OCI-LY7 (cell line): ENCODE measurements at regions not wholly inside any gene's neighbourhood (a gene's known extent, or its start where the extent isn't known, plus 50 kb on each side); places are given as distances from the start of the nearest gene placed in this dataset.

Experiments used
- BruUV-seq: library from RNA; stranded (reverse); fragments of 400-500 nt; replicated peaks from 2 replicates; lab custom pipeline; 2021; lab: Mats Ljungman, UMichigan
- CTCF ChIA-PET: fragments of 300-600 bp; sonication (Branson Sonifier 250); formaldehyde crosslinking; loops from one replicate; lab custom pipeline; 2022; ENCODE audit warnings: antibody characterized with exemption; ENCODE audit not compliant: unreplicated experiment; lab: Charles Lee
- POLR2A ChIA-PET: fragments of 300-600 bp; sonication (Branson Sonifier 250); formaldehyde crosslinking; loops from one replicate; lab custom pipeline; 2022; ENCODE audit warnings: antibody characterized with exemption; lab: Charles Lee
- DNase-seq: peaks from one replicate; pipeline ENCODE4 v3.0.0-alpha.2; 2015; ENCODE audit warnings: low spot score
- H2AFZ ChIP-seq: fragments of 200-600 bp; sonication (generic), shearing (Covaris generic); 2 replicates; pipeline ENCODE4 v1.6.1; 2014; ENCODE audit warnings: mild to moderate bottlenecking, antibody characterized with exemption, low read length, moderate library complexity
- H3K27ac ChIP-seq: fragments of 200-600 bp; sonication (generic); 2 replicates; pipeline ENCODE4 v1.5.1; 2014; ENCODE audit warnings: mixed run types, low read depth, mild to moderate bottlenecking, moderate library complexity, low read length, inconsistent platforms; ENCODE audit not compliant: poor library complexity, severe bottlenecking
- H3K36me3 ChIP-seq: fragments of 200-600 bp; sonication (generic); 2 replicates; pipeline ENCODE4 v1.6.1; 2014; ENCODE audit warnings: mild to moderate bottlenecking, antibody characterized with exemption, low read length, moderate library complexity, mixed read lengths; ENCODE audit not compliant: insufficient read depth
- H3K4me1 ChIP-seq: fragments of 200-600 bp; sonication (generic); 2 replicates; pipeline ENCODE4 v1.5.1; 2014; ENCODE audit warnings: mild to moderate bottlenecking, low read length; ENCODE audit not compliant: insufficient read depth, poor library complexity, severe bottlenecking
- H3K4me2 ChIP-seq: fragments of 200-600 bp; sonication (generic); 2 replicates; pipeline ENCODE4 v1.6.1; 2014; ENCODE audit warnings: mild to moderate bottlenecking, low read length
- H3K4me3 ChIP-seq: fragments of 200-600 bp; sonication (generic); 2 replicates; pipeline ENCODE4 v1.5.1; 2014; ENCODE audit warnings: mild to moderate bottlenecking, low read depth, low read length; ENCODE audit not compliant: poor library complexity, severe bottlenecking
- H3K79me2 ChIP-seq: fragments of 200-600 bp; sonication (generic); 2 replicates; pipeline ENCODE4 v1.6.1; 2016; ENCODE audit warnings: low read depth, mild to moderate bottlenecking, low read length, moderate library complexity, mixed read lengths; ENCODE audit not compliant: insufficient read depth
- H3K9me2 ChIP-seq: fragments of 200-600 bp; sonication (generic); 2 replicates; pipeline ENCODE4 v1.6.1; 2016; ENCODE audit warnings: mild to moderate bottlenecking, low read length, mixed read lengths; ENCODE audit not compliant: insufficient read depth
- H3K9me3 ChIP-seq: fragments of 200-600 bp; sonication (generic); 2 replicates; pipeline ENCODE4 v1.6.1; 2014; ENCODE audit warnings: mild to moderate bottlenecking, mixed run types, low read length, mixed read lengths
- H4K20me1 ChIP-seq: fragments of 200-600 bp; sonication (generic); 2 replicates; pipeline ENCODE4 v1.6.1; 2014; ENCODE audit warnings: mild to moderate bottlenecking, antibody characterized with exemption, low read length, moderate library complexity, mixed read lengths; ENCODE audit not compliant: insufficient read depth
- EZH2phosphoT487 ChIP-seq: fragments of 200-600 bp; sonication (generic); IDR thresholded peaks from 2 replicates; pipeline ENCODE4 v1.6.1; 2018; ENCODE audit warnings: low read depth, borderline replicate concordance, mild to moderate bottlenecking, mixed run types, antibody characterized with exemption, low read length, moderate library complexity, mixed read lengths
- intact Hi-C: fragments of 100-400 bp; cut with micrococcal nuclease; formaldehyde crosslinking; loops from one replicate; pipeline ENCODE4 v1.10.0; 2022; ENCODE audit not compliant: unreplicated experiment
- TF ChIP-seq, protein P1 (sequence below): fragments of 200-600 bp; sonication (generic); conservative IDR thresholded peaks from 2 replicates; pipeline ENCODE4 v1.5.1; 2014; ENCODE audit warnings: mild to moderate bottlenecking, antibody characterized with exemption, low read length, moderate library complexity, mixed read lengths

DNA sequence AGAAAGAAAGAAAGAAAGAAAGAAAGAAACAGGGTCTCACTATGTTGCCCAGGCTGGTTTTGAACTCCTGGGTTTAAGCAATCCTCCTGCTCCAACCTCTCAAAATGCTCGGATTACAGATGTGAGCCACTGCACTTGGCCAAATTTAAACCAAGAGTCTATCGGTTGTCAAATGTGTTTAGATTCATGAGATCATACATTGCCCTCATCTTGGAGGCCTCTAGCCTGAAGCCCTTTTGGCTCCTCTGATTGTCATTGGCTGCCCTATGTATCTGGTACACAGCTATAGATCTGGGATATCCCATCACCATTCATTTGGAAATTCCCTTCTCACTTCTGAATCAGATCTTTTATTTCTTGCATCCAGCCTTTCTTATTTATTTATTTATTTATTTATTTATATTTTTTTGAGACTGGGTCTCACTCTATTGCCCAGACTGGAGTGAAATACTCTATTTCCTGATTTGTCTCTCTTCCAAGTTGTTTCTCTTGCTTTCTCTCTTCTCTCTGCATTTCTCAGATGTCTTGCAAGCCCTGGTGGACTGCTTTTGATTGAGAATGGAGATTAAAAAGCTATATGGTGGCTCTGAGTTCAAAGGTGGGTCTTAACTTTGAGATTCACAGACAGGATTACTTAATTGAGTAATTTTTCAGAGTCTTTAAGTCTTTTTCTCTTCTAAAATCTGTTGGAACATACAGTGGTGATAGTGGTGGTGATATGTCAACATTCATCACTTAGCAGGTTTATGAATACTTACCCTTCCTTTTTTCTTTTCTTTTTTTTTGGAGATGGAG lies 121.9 kb downstream of the GJA1 start:
- DNase-seq: no peak
- Histone ChIP-seq H3K9me3 (no peaks in the 10 kb centered on the region), H4K20me1 (no peaks in the 10 kb centered on the region), H3K4me3 (no peak overlapping the region), H3K36me3 (no peaks in the 10 kb centered on the region), H3K79me2 (no peaks in the 10 kb centered on the region), H3K4me2 (no peak overlapping the region), H3K9me2 (no peaks in the 10 kb centered on the region), H3K4me1 (no peaks in the 10 kb centered on the region), H2AFZ (no peak overlapping the region), H3K27ac (no peak overlapping the region)
- BruUV-seq: no TSS peak
- TF ChIP-seq EZH2phosphoT487: no peak
- TF ChIP-seq, protein P1, sequence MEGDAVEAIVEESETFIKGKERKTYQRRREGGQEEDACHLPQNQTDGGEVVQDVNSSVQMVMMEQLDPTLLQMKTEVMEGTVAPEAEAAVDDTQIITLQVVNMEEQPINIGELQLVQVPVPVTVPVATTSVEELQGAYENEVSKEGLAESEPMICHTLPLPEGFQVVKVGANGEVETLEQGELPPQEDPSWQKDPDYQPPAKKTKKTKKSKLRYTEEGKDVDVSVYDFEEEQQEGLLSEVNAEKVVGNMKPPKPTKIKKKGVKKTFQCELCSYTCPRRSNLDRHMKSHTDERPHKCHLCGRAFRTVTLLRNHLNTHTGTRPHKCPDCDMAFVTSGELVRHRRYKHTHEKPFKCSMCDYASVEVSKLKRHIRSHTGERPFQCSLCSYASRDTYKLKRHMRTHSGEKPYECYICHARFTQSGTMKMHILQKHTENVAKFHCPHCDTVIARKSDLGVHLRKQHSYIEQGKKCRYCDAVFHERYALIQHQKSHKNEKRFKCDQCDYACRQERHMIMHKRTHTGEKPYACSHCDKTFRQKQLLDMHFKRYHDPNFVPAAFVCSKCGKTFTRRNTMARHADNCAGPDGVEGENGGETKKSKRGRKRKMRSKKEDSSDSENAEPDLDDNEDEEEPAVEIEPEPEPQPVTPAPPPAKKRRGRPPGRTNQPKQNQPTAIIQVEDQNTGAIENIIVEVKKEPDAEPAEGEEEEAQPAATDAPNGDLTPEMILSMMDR: no peak
- intact Hi-C loops: no loop called here
- CTCF ChIA-PET: no interaction called here
- POLR2A ChIA-PET: interaction anchor here (0.5 kb wide), 1 partner anchor 67 kb away, joined by 6 read pairs; no protein-coding TSS in a partner anchor

DNA sequence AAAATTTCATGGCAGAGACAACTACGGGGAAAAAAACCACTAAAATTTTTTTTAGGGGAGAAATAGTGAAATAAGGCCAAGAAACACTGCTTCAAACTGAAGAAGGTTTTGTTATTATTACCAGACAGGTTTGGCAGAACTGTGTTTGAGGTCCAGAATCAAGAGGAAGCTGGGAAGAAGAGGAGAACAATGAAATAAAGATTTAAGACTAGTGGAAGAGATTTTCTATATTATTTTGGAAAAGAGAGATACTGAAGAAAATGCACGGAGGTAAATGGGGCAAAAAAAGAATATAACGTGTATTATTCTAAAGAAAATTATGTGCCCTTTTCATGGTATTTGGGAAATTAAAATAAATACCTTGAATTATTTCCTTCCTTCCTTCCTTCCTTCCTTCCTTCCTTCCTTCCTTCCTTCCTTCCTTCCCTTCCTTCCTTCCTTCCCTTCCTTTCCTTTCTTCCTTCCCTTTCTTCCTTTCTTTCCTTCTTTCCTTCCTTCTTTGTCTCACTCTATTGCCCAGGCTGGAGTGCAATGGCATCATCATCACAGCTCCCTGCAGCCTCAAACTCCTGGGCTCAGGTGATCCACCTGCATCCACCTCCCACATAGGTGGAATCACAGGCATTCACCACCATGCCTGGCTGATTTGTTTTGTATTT lies 124.3 kb downstream of the GJA1 start:
- Histone ChIP-seq H3K36me3 (no peaks in the 10 kb centered on the region), H3K4me1 (no peaks in the 10 kb centered on the region), H2AFZ (no peak overlapping the region), H3K4me3 (no peak overlapping the region), H3K27ac (no peak overlapping the region), H3K79me2 (no peaks in the 10 kb centered on the region), H3K4me2 (no peak overlapping the region), H3K9me3 (no peaks in the 10 kb centered on the region), H3K9me2 (no peaks in the 10 kb centered on the region), H4K20me1 (no peaks in the 10 kb centered on the region)
- ChIA-PET POLR2A (interaction anchor here (0.7 kb wide), 1 partner anchor 40 kb away, joined by 3 read pairs; no protein-coding TSS in a partner anchor), CTCF (no interaction called here)
- TF ChIP-seq EZH2phosphoT487: no peak
- TF ChIP-seq, protein P1: no peak
- intact Hi-C loops: no loop called here
- no peak for DNase-seq
- BruUV-seq: no TSS peak

DNA sequence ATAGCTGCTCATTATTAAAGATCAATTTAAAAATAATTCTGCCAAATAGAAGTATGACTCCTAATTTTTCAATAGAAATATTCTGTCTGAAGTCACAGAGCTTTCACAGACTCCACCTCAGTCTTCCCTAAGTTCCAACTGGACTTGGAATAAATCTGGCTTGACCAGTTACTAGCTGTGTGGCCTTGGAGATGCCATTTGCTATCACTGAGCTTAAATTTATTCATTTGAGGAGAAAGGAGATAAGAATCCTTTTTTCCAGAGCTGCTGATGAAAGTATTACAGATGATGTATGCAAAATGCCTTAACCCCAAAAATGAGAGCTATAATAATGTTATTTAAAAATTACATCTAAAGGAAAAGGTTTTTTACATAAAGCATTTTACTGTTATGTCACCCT lies 125.0 kb downstream of the GJA1 start:
- no peak overlapping the region for H3K4me2 ChIP-seq
- no peaks in the 10 kb centered on the region for H3K79me2 ChIP-seq
- H3K4me3 ChIP-seq: no peak overlapping the region
- intact Hi-C loops: no loop called here
- no peaks in the 10 kb centered on the region for H3K36me3 ChIP-seq
- CTCF ChIA-PET: no interaction called here
- H3K4me1 ChIP-seq: no peaks in the 10 kb centered on the region
- H2AFZ ChIP-seq: no peak overlapping the region
- H3K9me2 ChIP-seq: no peaks in the 10 kb centered on the region
- no peaks in the 10 kb centered on the region for H4K20me1 ChIP-seq
- BruUV-seq: no TSS peak
- no peak for DNase-seq
- no peak overlapping the region for H3K27ac ChIP-seq
- no peaks in the 10 kb centered on the region for H3K9me3 ChIP-seq
- TF ChIP-seq EZH2phosphoT487: no peak
- TF ChIP-seq, protein P1: no peak
- POLR2A ChIA-PET: interaction anchor here (0.7 kb wide), 2 partner anchors 40 to 59 kb away, joined by 3 read pairs; no protein-coding TSS in a partner anchor
